PC-3 (cell line): ENCODE measurements at regions not wholly inside any gene's neighbourhood (a gene's known extent, or its start where the extent isn't known, plus 50 kb on each side); places are given as distances from the start of the nearest gene placed in this dataset.

ENCODE experiments used
- EZH2 ChIP-seq: fragments of 300-600 bp; sonication (generic); IDR thresholded peaks from one replicate; pipeline ENCODE4 v1.6.1; 2017; ENCODE audit warnings: antibody characterized with exemption, mild to moderate bottlenecking, low read length; ENCODE audit not compliant: unreplicated experiment
- TF ChIP-seq, protein P1 (sequence below): fragments of 300-600 bp; sonication (generic); conservative IDR thresholded peaks from 2 replicates; pipeline ENCODE4 v1.5.1; 2017; ENCODE audit warnings: antibody characterized with exemption, low read depth, mild to moderate bottlenecking, low read length

DNA sequence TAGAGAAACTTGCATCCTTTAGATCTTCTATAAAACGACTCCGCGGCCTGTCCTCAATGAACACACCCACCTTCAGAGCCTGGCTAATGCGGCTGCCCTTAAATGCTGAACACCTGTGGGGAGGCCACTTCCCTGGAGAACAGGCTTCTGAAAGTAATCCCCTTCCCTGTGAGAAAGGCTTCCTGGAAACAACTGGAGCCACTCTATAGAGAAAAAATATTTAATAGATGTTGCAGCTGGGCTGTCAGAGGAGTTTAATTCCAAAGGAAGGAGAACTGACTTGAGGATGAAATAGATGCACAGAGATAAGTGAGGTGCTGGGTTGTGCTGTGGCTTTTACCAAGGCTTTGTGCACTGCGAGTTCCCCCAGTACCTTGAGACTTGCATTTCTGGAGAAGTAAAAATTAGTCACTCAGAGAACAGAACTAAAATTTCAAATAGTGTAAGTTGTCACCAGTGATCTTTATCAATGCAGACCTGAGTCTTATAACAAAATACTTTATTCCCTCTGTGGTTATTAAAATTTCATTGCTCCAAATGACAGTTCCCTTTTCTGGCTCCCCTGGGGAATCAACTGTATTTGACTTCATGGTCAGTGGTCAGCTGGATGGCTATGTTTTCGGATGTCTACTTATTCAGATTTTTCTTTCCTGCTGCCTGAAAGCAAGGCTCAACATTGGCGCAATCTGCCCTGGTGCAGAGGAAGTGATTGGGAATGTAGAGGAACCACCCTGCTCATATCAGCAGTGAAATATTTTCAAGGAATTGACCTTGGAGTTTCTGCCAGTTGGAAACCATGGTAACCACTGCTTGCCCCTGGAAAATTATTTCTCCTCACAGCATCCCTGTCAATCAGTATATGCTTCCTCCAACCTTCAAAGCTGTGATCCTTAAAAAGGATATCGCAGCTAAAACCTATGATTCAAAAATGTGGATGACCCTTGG lies 238.8 kb downstream of the SMARCA2 start:
- TF ChIP-seq, protein P1, sequence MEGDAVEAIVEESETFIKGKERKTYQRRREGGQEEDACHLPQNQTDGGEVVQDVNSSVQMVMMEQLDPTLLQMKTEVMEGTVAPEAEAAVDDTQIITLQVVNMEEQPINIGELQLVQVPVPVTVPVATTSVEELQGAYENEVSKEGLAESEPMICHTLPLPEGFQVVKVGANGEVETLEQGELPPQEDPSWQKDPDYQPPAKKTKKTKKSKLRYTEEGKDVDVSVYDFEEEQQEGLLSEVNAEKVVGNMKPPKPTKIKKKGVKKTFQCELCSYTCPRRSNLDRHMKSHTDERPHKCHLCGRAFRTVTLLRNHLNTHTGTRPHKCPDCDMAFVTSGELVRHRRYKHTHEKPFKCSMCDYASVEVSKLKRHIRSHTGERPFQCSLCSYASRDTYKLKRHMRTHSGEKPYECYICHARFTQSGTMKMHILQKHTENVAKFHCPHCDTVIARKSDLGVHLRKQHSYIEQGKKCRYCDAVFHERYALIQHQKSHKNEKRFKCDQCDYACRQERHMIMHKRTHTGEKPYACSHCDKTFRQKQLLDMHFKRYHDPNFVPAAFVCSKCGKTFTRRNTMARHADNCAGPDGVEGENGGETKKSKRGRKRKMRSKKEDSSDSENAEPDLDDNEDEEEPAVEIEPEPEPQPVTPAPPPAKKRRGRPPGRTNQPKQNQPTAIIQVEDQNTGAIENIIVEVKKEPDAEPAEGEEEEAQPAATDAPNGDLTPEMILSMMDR, result no peak
- TF ChIP-seq EZH2, result no peak
